ENCODE measurements at regions not wholly inside any gene's neighbourhood (a gene's known extent, or its start where the extent isn't known, plus 50 kb on each side); places are given as distances from the start of the nearest gene placed in this dataset.

- TF ChIP-seq CTCF (IDR thresholded peaks at IDR 0.05; ENCODE audit: insufficient read depth, low read depth, low read length, missing control alignments): no peak
- DNase-seq (ENCODE audit: low read depth): no peak
Measured at GRCh38 chr5:174570662-174571061, 153.7 kb upstream of the MSX2 start.

GRCh38 chr5:174571662-174572397 is 152.6 kb upstream of the MSX2 start:
- DNase-seq (ENCODE audit: low read depth): no peak
- no peak for TF ChIP-seq CTCF (IDR thresholded peaks at IDR 0.05; ENCODE audit: insufficient read depth, low read depth, low read length, missing control alignments)

More at GRCh38 chr5:174570662-174571061, 153.7 kb upstream of the MSX2 start:
- H3K4me3 ChIP-seq (ENCODE audit: low read depth, low read length): no peak overlapping the region

GRCh38 chr5:174572591-174572990 is 151.8 kb upstream of the MSX2 start:
- no peak for DNase-seq (ENCODE audit: low read depth)
- no peak for TF ChIP-seq CTCF (IDR thresholded peaks at IDR 0.05; ENCODE audit: insufficient read depth, low read depth, low read length, missing control alignments)

More at GRCh38 chr5:174571662-174572397, 152.6 kb upstream of the MSX2 start:
- no peak overlapping the region for H3K4me3 ChIP-seq (ENCODE audit: low read depth, low read length)

GRCh38 chr5:174573221-174573994 is 151.0 kb upstream of the MSX2 start:
- no peak for DNase-seq (ENCODE audit: low read depth)
- TF ChIP-seq CTCF (IDR thresholded peaks at IDR 0.05; ENCODE audit: insufficient read depth, low read depth, low read length, missing control alignments): no peak

More at GRCh38 chr5:174572591-174572990, 151.8 kb upstream of the MSX2 start:
- H3K4me3 ChIP-seq (ENCODE audit: low read depth, low read length): no peak overlapping the region

GRCh38 chr5:174575043-174575442 is 149.3 kb upstream of the MSX2 start:
- DNase-seq (ENCODE audit: low read depth): no peak
- no peak for TF ChIP-seq CTCF (IDR thresholded peaks at IDR 0.05; ENCODE audit: insufficient read depth, low read depth, low read length, missing control alignments)

More at GRCh38 chr5:174573221-174573994, 151.0 kb upstream of the MSX2 start:
- H3K4me3 ChIP-seq (ENCODE audit: low read depth, low read length): no peak overlapping the region

GRCh38 chr5:174576042-174576441 is 148.3 kb upstream of the MSX2 start:
- no peak for TF ChIP-seq CTCF (IDR thresholded peaks at IDR 0.05; ENCODE audit: insufficient read depth, low read depth, low read length, missing control alignments)
- no peak overlapping the region for H3K4me3 ChIP-seq (ENCODE audit: low read depth, low read length)
- DNase-seq (ENCODE audit: low read depth): no peak

More at GRCh38 chr5:174575043-174575442, 149.3 kb upstream of the MSX2 start:
- H3K4me3 ChIP-seq (ENCODE audit: low read depth, low read length): no peak overlapping the region
